K562 (cell line): ENCODE measurements at regions not wholly inside any gene's neighbourhood (a gene's known extent, or its start where the extent isn't known, plus 50 kb on each side); places are given as distances from the start of the nearest gene placed in this dataset.

Source experiments
- C11orf30 ChIP-seq: fragments of 450-650 bp; IDR thresholded peaks from 2 replicates; pipeline ENCODE4 v1.6.1; 2016; ENCODE audit warnings: low read depth, mild to moderate bottlenecking
- MTF1 ChIP-seq: fragments of 250-450 bp; sonication (Bioruptor Pico); IDR thresholded peaks from 2 replicates; pipeline ENCODE4 v1.9.0; 2021; ENCODE audit warnings: moderate library complexity, mild to moderate bottlenecking, inconsistent platforms, borderline replicate concordance
- PRMT5 ChIP-seq: sonication (generic); formaldehyde crosslinking; IDR thresholded peaks from 2 replicates; pipeline ENCODE4 v1.5.0; 2020; ENCODE audit warnings: missing genetic modification reagents
- STAT5B ChIP-seq: fragments of 250-450 bp; sonication (Bioruptor Pico); IDR thresholded peaks from 2 replicates; pipeline ENCODE4 v1.8.0; 2021; ENCODE audit warnings: mild to moderate bottlenecking, inconsistent platforms
- TBL1XR1 ChIP-seq, 2 experiments: IDR thresholded peaks; 2 replicates each; pipeline ENCODE4 v1.6.1; 2012; ENCODE audit warnings: improper control_type of control experiment in 2 of 2, low read length in 2 of 2, mild to moderate bottlenecking in 1 of 2
- ZNF316 ChIP-seq: fragments of 450-650 bp; IDR thresholded peaks from 2 replicates; pipeline ENCODE4 v1.6.1; 2016
- TF ChIP-seq, protein P1 (sequence below), 3 experiments: IDR thresholded peaks in 2 of 3; conservative IDR thresholded peaks in 1 of 3; 2 replicates each; pipeline ENCODE4 v1.5.1; 2011 to 2012; ENCODE audit warnings: low read length in 3 of 3, mild to moderate bottlenecking in 3 of 3, control low read depth in 2 of 3, improper control_type of control experiment in 1 of 3, inconsistent platforms in 1 of 3, low read depth in 1 of 3, mixed read lengths in 1 of 3, moderate library complexity in 1 of 3; ENCODE audit not compliant: insufficient read depth in 2 of 3
- TF ChIP-seq, protein P2 (sequence below), 2 experiments: IDR thresholded peaks in 1 of 2; conservative IDR thresholded peaks in 1 of 2; 2 replicates each; pipeline ENCODE4 v1.6.1; 2016; ENCODE audit warnings: low read depth in 2 of 2, mild to moderate bottlenecking in 1 of 2, missing compliant biosample characterization in 1 of 2, missing genetic modification characterization in 1 of 2, moderate library complexity in 1 of 2
- TF ChIP-seq, protein P3 (sequence below): IDR thresholded peaks from 2 replicates; pipeline ENCODE4 v1.6.1; 2011; ENCODE audit warnings: borderline replicate concordance, low read depth, mild to moderate bottlenecking, moderate library complexity, low read length; ENCODE audit not compliant: insufficient read depth, poor library complexity, severe bottlenecking

DNA sequence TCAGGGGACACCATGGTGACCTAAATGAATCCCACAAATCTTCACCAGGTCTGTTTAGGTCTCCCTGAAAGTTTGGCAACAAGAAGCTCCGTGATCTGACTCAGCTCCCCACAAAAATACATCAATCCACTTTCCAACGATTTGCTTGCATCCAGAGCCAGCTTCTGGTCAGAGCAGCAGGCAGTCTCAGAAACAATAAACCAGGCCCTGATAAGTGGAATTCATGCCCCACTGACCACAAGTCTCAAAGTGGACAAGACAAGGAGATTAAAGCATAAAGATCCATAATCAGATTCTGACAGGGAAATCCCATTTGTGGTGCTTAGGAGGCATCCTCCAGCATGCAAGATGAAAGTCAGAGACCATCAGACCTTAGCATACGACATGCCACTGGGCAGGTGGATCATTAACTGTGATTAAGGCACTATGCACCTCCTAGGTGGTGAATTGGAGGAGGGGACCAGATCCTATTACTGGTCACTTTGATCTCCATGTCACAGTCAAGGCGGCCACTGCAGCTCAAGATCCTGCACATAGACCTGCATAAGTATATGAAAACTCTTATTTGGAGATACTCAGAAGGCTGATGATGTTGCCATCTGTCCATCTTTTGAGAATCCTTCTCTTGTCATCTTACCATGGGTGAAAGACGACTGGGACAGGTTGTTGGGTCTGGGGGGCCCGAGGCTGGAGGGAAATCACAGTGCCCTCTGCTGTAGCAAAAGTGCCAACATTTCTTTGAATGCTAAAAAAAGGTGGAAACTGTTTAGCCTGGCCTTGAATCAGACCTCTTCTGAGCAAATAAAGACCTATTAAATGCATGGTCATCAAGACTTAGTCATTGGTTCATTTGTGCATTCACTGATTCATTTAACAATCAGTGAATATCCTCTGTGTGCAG is 309.2 kb upstream of the CCL2 start (continued):
- TF ChIP-seq C11orf30 (0 out of 2 replicates have a peak, but pooled peaks have one; percentile 14), ZNF316 (peak; percentile 27; the same call in 1 of the 2 replicates), PRMT5 (CRISPR knock-in tag) (no peak), MTF1 (CRISPR knock-in tag) (no peak), TBL1XR1 (IDR thresholded peaks at IDR 0.05; ENCODE audit: low read length in 2 of 2) (no peak), STAT5B (no peak)
- TF ChIP-seq, protein P1, sequence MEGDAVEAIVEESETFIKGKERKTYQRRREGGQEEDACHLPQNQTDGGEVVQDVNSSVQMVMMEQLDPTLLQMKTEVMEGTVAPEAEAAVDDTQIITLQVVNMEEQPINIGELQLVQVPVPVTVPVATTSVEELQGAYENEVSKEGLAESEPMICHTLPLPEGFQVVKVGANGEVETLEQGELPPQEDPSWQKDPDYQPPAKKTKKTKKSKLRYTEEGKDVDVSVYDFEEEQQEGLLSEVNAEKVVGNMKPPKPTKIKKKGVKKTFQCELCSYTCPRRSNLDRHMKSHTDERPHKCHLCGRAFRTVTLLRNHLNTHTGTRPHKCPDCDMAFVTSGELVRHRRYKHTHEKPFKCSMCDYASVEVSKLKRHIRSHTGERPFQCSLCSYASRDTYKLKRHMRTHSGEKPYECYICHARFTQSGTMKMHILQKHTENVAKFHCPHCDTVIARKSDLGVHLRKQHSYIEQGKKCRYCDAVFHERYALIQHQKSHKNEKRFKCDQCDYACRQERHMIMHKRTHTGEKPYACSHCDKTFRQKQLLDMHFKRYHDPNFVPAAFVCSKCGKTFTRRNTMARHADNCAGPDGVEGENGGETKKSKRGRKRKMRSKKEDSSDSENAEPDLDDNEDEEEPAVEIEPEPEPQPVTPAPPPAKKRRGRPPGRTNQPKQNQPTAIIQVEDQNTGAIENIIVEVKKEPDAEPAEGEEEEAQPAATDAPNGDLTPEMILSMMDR (IDR thresholded peaks at IDR 0.05 in 2 of 3, conservative IDR thresholded peaks at IDR 0.05 in 1 of 3; ENCODE audit: insufficient read depth in 2 of 3, low read depth in 1 of 3, low read length in 3 of 3): peak; percentile 27 to 30 (median 29); a peak in 3 of 6 replicates
- TF ChIP-seq, protein P2, sequence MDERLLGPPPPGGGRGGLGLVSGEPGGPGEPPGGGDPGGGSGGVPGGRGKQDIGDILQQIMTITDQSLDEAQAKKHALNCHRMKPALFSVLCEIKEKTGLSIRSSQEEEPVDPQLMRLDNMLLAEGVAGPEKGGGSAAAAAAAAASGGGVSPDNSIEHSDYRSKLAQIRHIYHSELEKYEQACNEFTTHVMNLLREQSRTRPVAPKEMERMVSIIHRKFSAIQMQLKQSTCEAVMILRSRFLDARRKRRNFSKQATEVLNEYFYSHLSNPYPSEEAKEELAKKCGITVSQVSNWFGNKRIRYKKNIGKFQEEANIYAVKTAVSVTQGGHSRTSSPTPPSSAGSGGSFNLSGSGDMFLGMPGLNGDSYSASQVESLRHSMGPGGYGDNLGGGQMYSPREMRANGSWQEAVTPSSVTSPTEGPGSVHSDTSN (CRISPR knock-in tag; IDR thresholded peaks at IDR 0.05; ENCODE audit: low read depth): no peak
- TF ChIP-seq, protein P2 (tag; conservative IDR thresholded peaks at IDR 0.05; ENCODE audit: low read depth): no peak
- TF ChIP-seq, protein P3, sequence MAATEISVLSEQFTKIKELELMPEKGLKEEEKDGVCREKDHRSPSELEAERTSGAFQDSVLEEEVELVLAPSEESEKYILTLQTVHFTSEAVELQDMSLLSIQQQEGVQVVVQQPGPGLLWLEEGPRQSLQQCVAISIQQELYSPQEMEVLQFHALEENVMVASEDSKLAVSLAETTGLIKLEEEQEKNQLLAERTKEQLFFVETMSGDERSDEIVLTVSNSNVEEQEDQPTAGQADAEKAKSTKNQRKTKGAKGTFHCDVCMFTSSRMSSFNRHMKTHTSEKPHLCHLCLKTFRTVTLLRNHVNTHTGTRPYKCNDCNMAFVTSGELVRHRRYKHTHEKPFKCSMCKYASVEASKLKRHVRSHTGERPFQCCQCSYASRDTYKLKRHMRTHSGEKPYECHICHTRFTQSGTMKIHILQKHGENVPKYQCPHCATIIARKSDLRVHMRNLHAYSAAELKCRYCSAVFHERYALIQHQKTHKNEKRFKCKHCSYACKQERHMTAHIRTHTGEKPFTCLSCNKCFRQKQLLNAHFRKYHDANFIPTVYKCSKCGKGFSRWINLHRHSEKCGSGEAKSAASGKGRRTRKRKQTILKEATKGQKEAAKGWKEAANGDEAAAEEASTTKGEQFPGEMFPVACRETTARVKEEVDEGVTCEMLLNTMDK: peak; percentile 14
